ENCODE measurements at regions not wholly inside any gene's neighbourhood (a gene's known extent, or its start where the extent isn't known, plus 50 kb on each side); places are given as distances from the start of the nearest gene placed in this dataset.

GRCh38 chr17:72555052-72555451 is 434.2 kb downstream of the SOX9 start:
- DNase-seq: no peak
- in situ Hi-C loops (cut with HindIII; ENCODE audit: low pct_ligation_motif_present, low sequenced_read_pairs): no loop called here
- no peaks in the 10 kb centered on the region for H3K27me3 ChIP-seq (replicated peaks)
- H3K4me3 ChIP-seq (ENCODE audit: low read depth, low read length): no peak overlapping the region
- H3K27ac ChIP-seq: no peak overlapping the region
- no peaks in the 10 kb centered on the region for H3K36me3 ChIP-seq (replicated peaks)
- no peak for TF ChIP-seq CTCF (IDR thresholded peaks at IDR 0.05; ENCODE audit: low read depth, low read length, missing control alignments)

- TF ChIP-seq CTCF (IDR thresholded peaks at IDR 0.05; ENCODE audit: low read depth, low read length, missing control alignments): peak; percentile 90
- in situ Hi-C loops (cut with HindIII; ENCODE audit: low pct_ligation_motif_present, low sequenced_read_pairs): no loop called here
- Histone ChIP-seq H3K4me3 (ENCODE audit: low read depth, low read length) (no peak overlapping the region), H3K27ac (no peak overlapping the region), H3K27me3 (replicated peaks) (no peaks in the 10 kb centered on the region), H3K36me3 (replicated peaks) (no peaks in the 10 kb centered on the region)
- DNase-seq: peak; percentile 63
These were observed 436.4 kb downstream of the SOX9 start for GRCh38 chr17:72556944-72557826.

GRCh38 chr17:72558971-72559476 is 438.2 kb downstream of the SOX9 start:
- H3K27me3 ChIP-seq (replicated peaks): no peaks in the 10 kb centered on the region
- no peaks in the 10 kb centered on the region for H3K36me3 ChIP-seq (replicated peaks)
- no peak overlapping the region for H3K27ac ChIP-seq
- no peak for DNase-seq
- TF ChIP-seq CTCF (IDR thresholded peaks at IDR 0.05; ENCODE audit: low read depth, low read length, missing control alignments): no peak
- in situ Hi-C loops (cut with HindIII; ENCODE audit: low pct_ligation_motif_present, low sequenced_read_pairs): no loop called here
- H3K4me3 ChIP-seq (ENCODE audit: low read depth, low read length): no peak overlapping the region

- in situ Hi-C loops (cut with HindIII; ENCODE audit: low pct_ligation_motif_present, low sequenced_read_pairs): no loop called here
- no peak overlapping the region for H3K27ac ChIP-seq
- no peaks in the 10 kb centered on the region for H3K36me3 ChIP-seq (replicated peaks)
- H3K4me3 ChIP-seq (ENCODE audit: low read depth, low read length): no peak overlapping the region
- DNase-seq: peak; percentile 34
- no peaks in the 10 kb centered on the region for H3K27me3 ChIP-seq (replicated peaks)
- TF ChIP-seq CTCF (IDR thresholded peaks at IDR 0.05; ENCODE audit: low read depth, low read length, missing control alignments): peak; percentile 85
These were observed 439.8 kb downstream of the SOX9 start for GRCh38 chr17:72560303-72561247.

GRCh38 chr17:72561266-72561665 is 440.4 kb downstream of the SOX9 start:
- H3K4me3 ChIP-seq (ENCODE audit: low read depth, low read length): no peak overlapping the region
- no peaks in the 10 kb centered on the region for H3K27me3 ChIP-seq (replicated peaks)
- DNase-seq: no peak
- no peaks in the 10 kb centered on the region for H3K36me3 ChIP-seq (replicated peaks)
- H3K27ac ChIP-seq: no peak overlapping the region
- TF ChIP-seq CTCF (IDR thresholded peaks at IDR 0.05; ENCODE audit: low read depth, low read length, missing control alignments): no peak
- in situ Hi-C loops (cut with HindIII; ENCODE audit: low pct_ligation_motif_present, low sequenced_read_pairs): no loop called here

All from brain microvascular endothelial cell (primary cell).